ENCODE measurements at regions not wholly inside any gene's neighbourhood (a gene's known extent, or its start where the extent isn't known, plus 50 kb on each side); places are given as distances from the start of the nearest gene placed in this dataset.

- TF ChIP-seq EZH2 (IDR thresholded peaks at IDR 0.05; ENCODE audit: low read depth) (no peak), CTCF (conservative IDR thresholded peaks at IDR 0.05) (no peak)
Measured at GRCh38 chr4:4693755-4694295, 152.0 kb upstream of the STX18 start.

All from PC-9 (cell line).